Esophagus squamous epithelium (tissue), 4 donors: ENCODE measurements at regions not wholly inside any gene's neighbourhood (a gene's known extent, or its start where the extent isn't known, plus 50 kb on each side); places are given as distances from the start of the nearest gene placed in this dataset.

Experiments
- CTCF ChIP-seq, 6 experiments: fragments of 450-650 bp in 4 of 6; fragments of 200-600 bp in 2 of 6; sonication (generic) in 2 of 6; IDR thresholded peaks; one replicate each; pipeline ENCODE4 v1.5.1; 2016 to 2019; ENCODE audit warnings: antibody characterized with exemption in 6 of 6, mild to moderate bottlenecking in 4 of 6, moderate library complexity in 4 of 6
- POLR2A ChIP-seq, 4 donors: fragments of 450-650 bp; IDR thresholded peaks; one replicate each; pipeline ENCODE4 v1.6.1; 2017; ENCODE audit warnings: antibody characterized with exemption in 4 of 4, mild to moderate bottlenecking in 4 of 4, moderate library complexity in 3 of 4

GRCh38 chr13:73331556-73331955, 272.8 kb downstream of the KLF5 start:
- TF ChIP-seq POLR2A (IDR thresholded peaks at IDR 0.05) (no peak), CTCF (IDR thresholded peaks at IDR 0.05) (no peak)
